Activated CD8-positive, alpha-beta memory T cell treated with anti-CD3 and anti-CD28 coated beads, Interleukin-2, amount 50 U/mL, for 4 hours (primary cell): ENCODE measurements at regions not wholly inside any gene's neighbourhood (a gene's known extent, or its start where the extent isn't known, plus 50 kb on each side); places are given as distances from the start of the nearest gene placed in this dataset.

ENCODE experiments used
- DNase-seq: peaks from one replicate; pipeline ENCODE4 v3.0.0-alpha.2; 2020

DNA sequence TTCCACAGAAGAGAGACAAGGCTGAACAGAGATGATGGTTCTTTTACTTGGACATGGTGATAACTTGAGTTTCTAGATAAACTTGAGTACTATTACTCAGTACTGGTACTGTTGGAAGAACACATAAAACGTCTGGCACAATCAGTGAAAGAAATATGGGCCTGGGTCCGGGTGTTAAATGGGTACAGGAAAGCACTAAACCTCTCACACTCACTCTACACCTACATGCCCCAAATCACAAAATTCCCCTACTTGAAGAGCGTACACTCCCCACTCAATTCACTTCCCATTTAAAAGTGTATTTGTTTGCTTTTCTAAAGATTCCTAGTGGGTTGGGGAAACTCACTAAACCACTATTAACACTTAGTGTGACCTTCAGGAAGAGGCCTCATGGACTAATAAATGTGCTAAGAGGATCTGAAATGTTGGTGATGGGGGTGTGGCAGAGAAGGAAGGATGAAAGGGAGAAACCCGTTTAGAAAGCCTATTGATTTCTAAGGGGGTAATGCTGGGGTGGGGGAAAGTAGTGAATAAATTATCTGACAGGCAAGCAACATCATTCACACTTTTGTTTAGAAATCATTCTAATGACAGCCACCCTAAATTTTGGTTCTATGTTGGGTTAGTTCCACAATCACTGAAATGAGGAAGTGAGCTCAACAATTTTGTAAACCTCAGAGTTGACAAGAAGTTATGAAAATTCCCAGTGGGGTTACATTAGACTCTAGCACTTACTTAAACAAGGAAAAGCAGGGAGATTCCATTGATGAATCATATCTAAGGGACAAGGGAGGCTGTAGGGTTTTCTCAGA, 222.6 kb upstream of the MARCKS start:
- no peak for DNase-seq

DNA sequence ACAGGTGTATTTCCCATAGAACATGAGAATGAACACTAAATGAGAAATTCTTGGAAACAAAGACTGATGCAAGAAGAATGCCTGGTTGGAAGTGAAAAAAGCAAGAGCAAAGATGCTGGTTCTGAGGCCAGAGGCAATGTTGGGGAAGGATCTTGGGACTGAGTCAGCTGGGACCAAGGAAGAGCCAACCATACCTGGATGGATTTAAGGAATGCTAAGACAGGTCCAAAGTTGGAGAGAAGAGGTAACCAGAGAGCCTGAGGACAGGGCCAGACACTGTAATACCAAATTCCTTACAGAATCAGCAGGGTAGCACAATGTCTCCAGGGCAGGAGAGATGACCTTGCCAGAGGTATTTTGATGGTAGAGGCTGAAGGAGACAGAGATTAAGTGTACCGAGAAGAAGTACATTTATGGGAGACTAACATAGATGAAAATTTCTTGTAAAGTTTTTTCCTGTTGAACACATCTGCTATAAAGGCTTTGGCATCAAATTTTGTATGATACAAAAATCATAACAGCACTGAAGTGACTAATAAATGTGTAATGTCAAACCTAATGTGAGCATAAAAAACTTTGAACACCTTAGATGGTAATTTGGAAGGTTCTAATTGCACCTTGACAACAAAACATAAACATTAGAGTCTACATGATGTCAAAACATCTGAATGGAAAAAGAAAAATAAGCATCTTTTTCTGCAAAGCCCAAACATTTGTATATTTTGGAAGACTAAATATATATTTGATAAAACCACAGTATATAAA, 221.7 kb upstream of the MARCKS start:
- DNase-seq, result no peak

DNA sequence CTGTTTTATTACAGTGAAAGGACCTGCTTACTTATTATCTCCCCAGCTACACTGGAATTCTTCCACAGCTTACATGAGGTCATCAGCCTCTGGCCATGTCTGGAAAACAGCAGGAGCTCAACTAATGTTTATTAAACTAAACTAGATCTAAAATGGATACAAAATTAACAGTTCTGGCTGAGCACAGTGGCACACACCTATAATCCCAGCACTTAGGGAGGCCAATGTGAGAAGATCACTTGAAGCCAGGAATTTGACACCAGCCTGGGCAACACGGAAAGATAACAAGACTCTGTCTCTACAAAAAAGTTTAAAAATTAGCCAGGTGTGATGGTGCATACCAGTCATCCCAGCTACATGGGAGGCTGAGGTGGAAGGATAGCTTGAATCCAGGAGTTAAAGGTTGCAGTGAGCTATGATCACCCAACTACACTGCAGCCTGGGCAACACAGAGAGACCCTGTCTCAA, 220.8 kb upstream of the MARCKS start:
- no peak for DNase-seq

DNA sequence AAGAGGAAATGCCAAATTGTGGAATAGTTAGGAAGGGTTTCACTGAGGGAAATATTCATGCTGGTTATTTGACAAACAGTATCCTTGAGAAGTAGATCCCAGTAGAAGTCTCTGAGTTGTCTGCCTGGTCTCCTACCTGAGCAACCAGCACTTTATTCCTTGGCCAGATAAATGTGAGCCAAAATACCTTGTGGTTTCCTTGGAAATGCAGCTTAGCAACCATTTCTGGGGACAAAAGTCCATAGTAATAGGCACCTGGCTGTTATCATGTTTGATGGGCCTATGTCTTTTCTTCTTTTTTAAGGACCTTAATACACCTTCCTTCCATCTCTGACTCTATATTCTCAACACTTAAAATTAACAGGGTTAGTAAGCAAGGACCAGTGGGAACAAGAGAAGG, 217.1 kb upstream of the MARCKS start:
- DNase-seq, result no peak

DNA sequence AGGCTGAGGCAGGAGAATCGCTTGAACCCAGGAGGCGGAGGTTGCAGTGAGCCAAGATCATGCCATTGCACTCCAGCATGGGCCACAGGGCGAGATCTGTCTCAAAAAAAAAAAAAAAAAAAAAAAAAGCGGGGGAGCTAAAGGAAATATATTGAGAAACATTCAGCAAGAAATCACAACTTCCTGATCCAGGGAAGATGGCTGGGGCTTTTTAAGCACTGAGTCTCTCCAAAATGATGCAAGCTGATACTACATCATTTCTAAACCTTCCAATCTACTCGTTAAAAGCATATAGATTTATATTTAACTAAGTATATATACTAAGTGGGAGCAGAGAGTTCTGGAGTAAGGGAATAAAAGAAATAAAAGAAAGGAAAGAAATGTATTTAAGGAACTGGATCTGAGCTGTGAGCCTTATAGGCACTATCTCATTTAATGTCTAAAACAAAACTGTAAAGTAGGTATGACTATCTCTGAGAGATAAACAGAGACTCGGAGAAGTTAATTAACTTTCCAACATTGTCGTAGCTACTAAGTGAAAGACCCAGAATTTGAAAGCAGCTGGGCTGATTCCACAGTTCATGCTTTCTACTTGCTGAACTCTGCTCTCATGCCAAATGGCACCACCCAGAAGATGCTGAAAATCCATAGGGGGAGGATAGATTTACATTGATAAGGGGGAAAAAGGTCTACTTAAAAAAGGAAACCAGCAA, 215.0 kb upstream of the MARCKS start:
- no peak for DNase-seq

DNA sequence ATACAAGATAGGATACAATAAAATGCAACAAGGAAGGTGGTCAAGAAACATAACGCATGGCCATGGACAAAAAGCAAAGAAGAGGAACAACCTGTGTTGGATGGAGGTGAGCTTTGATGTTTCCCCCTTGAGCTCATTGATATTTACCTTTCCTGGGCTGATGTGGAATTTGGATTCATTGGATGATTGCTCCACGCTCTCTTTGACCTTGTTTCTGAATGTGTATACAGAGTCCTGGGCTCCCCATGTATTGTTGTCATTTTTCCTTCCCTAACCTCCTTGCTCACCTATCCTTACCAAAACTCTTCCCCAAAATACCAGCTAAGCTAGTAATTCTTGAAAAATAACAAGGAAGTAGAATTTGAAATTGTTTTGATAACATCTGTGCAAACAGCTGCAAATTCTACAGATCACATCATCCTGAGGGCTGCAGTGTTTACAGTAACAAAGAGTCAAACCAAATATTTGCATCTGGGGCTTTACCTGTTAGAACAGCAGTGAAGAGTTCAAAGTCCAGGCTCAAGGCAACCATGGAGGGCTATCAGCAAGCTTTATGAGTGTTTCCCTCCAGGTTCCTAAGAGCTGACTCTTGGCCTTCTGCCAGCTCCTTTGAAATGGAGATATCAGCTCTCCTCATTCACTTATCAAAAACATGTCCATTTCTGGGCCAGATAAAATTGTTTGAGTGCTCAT, 214.3 kb upstream of the MARCKS start:
- DNase-seq, result no peak

DNA sequence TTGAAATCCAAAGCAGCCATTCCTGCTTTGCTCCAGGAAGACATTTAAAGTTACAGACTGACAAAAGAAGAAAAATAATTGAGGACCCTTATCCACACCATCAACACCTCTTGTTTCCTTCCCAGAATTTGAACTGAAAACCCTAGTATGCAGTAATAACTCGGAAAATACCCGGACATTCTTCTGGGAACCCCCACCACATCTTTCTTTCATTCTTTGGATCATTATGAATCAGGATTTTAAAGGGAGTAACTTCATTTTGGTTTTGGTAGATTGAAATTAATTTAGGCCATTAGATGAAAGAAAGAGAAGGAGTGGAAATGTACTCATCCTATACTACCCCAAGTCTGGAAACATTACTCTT, 213.8 kb upstream of the MARCKS start:
- DNase-seq, result no peak

DNA sequence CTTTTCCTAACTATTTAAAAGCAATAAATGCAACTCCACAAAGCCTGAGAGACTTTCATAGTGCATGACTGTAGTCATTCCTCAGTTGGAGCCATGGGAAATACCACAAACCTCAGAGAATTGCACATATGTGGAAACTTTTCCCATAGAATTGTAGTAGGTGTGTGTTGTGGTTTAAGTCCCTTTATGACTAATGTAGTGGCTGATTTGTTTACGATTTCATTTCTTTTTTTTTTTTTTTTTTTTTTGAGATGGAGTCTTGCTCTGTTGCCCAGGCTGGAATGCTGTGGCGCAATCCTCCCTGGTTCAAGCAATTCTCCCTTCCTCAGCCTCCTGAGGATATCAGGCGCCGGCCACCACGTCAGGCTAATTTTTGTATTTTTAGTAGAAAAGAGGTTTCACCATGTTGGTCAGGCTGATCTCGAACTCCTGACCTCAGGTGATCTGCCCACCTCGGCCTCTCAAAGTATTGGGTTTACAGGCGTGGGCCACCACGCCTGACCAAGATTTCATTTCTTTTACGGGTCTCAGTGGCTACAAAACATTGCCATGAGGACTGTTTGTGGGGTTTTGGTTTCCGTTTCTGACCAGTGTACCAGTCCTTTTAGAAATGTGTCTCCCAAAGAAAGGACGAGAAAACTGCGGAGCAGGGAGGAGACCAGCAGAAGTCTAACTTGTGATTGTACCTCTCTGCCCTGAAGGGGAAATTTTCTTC, 212.1 kb upstream of the MARCKS start:
- no peak for DNase-seq

DNA sequence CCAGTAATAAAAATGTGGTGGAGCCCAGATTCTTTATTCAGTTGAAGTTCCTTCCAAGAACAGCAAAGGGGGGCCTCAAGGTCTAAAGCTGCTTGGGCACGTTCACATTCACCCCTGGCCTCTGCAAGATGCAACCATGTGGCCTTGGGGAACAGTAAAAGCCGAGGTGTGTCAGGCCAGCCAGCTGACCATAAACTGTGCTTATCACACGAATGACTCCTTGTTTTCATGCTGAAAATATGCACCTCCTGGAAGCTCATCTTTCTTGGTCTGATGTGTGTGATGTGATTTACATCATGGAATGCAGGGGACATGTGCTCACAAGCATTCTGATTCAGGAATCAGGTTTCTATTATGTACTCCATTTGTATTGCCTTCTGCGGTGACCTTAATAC, 211.6 kb upstream of the MARCKS start:
- DNase-seq, result no peak

DNA sequence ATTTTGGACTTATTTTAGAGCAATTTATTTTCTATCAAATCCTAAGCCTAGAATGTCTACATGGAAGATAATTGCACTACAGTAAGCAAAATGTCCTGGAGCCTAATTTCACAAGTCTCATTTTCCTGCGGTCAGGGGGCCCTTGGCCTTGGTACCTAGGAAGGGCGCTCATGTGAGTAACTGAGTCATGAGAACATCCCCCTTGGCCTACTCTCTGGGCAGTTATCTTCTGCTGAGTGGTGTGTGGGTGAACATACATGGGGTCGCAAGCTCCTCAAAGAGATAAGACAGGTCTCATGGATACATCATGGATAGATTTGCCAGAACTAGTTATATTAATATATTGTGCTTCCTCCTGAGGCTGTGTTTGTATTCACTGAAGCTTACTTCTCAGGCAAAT, 211.2 kb upstream of the MARCKS start:
- no peak for DNase-seq

DNA sequence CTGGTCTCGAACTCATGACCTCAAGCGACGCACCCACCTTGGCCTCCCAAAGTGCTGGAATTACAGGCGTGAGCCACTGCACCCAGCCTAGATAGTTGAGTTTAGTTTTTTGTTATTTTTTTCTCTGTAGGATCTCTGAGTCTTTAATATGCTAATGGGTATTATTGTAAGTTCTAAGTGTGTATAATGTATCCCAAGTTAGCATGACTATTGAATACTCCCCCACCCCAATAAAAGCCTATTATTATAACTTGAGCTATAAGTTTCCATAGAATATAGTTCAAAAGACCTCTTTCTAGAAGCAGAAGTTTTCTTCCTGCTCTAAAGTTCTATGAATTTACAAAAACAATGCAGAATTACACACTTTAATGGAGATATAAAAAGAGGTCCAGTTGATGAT, 210.4 kb upstream of the MARCKS start:
- DNase-seq, result no peak

DNA sequence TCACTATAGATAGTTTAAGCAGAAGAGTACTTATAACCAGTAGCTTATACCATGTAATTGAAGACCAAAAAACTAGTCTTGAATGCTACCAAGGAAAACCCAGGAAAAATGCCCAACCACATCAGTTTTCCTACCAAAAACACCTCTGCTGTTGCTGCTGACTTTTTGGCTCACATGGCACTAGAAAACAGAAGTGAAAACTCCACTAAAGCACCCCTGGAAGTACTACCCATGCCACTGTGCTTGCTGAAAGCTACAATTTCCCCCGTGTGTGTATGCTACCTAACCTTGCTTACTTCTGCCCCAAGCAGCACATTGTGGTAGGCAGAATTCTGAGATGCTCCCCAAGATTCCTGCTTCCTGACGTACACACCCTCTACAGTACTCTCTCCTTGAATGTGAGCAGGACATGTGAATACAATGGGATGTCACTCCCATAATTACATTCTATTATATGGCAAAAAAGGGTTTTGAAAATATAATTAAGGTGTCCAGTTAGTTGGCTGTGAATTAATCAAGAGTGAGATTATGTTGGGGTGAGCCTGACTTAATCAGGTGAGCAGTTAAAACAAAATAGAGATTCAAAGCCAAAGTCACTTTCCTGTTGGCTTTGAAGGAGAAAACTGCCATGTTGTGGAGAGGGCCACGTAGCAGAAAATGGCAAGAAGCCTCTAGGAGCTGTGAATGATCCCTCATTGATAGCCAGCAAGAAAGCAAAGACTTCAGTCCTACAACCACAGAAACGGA, 209.8 kb upstream of the MARCKS start:
- no peak for DNase-seq

DNA sequence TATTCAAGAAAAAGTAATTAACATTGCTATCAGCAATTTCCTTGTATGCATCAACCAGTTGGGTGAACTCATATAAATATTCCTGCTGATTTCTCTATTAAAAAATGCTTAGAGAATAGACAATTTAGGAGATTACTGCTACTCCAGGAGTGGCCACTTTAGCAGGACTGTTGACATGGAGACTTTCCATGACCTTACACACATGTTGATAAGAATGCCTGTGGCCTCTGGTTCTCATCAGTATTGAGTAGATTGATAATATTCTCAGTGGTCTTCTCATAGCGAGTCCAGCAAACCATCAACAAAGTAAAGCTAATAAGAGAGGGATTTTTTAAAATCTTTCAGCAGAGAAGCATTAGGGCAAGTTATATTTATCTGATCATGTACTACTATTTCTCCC, 208.4 kb upstream of the MARCKS start:
- DNase-seq, result no peak

DNA sequence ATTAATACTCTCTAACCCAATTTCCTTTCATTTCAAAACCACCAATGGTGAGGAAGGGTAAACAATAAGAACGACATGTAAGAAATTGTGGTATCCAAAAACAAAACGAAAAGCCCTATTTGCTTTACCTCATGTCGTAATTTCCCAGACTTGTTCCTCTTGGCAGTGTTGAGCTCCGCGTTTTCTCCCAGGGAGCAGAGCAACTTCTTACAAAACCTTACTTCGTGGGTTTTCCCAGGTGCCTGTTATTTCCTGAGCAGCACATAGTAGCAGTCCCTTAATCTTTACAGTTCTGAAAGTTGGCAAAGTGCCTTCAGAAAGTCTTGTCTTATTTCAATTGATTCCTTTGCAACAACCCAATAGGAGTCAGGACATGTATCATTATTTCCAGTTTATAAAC, 207.9 kb upstream of the MARCKS start:
- no peak for DNase-seq

DNA sequence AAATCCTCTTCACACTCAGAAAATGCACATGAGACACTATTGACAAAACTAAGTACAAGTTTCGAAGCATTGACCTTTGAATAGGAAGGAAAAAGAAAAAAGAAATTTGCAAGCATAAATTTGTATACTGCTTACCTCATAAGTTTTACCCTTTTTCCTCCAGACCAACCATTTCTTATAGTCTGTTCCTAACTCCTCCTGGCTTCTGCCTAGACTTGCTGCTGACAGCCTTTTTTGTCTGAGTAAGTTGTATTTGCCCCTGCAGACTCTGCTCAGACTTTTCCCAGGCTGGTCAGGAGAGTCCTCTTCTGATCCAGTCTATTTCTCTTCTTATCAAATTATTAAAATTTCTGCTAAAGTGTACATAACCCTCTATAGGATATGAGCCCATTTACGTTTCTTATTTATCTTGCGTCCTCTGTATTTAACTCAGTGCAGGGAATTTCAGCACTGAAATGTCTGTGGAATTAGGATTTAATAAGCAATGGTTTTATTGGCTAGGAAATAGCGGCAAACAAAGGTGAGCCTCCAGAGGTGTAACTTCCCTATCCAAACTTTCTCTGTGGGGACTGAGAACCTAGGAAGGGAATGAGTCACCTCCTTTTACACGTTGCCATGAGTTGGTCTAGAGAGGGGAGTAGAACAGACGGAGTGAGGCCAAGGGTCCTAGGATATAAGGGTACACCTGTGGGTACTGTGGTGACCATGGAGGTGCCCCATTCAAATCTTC, 207.1 kb upstream of the MARCKS start:
- no peak for DNase-seq

DNA sequence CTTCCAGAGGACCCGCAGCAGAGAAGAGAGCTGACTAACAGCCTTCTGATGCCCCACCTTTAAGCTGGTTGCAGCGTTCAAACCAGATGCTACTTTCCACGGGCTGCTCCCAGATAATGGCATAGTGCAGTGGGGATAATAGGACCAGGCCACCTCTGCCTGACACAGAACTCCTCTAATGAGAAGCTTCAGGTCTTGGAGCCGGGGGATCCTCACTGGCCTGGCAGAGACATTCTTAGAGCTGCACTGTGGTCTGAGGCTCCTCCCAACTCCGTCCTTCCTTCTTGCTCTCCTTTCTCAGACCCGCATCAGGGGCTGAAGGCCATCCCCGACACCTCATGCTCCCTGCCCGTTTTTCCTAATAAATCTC, 206.6 kb upstream of the MARCKS start:
- no peak for DNase-seq

DNA sequence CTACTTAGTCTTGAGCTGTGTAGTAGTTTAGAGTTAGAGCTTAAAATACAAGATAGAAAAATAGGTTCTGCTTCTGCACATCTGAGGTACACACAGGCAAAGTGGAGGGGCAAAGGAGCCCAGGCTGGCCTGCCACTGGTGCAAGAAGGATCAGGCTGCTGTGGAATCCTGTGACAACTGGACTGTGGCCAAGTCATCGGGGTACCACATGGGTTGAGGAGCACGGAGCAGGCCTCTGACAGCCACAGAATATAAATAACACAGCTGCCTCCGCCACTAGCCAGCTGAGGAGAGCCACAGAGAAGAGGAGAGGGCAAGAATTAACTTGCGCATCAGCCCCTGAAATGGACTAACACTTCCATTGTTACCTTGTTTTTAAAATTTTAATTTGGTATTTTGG, 206.0 kb upstream of the MARCKS start:
- no peak for DNase-seq

DNA sequence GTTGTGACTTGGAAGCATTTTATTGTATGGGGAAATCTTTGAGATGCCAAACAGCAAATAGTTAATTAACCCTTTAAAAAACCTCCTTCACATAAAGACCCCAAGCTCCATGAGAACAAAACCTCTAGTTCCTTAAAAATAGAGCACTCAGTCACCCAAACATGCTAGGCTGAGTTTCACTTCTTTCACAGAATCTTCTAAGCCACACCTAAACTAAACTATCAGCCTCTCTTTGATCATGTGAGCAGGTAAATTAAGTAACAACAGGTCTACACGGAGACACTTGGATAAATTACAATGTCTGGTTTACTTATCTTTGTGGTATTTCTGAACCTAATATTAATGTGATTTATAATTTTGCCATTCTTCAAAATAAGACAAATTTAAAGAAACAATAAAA, 205.2 kb upstream of the MARCKS start:
- no peak for DNase-seq

DNA sequence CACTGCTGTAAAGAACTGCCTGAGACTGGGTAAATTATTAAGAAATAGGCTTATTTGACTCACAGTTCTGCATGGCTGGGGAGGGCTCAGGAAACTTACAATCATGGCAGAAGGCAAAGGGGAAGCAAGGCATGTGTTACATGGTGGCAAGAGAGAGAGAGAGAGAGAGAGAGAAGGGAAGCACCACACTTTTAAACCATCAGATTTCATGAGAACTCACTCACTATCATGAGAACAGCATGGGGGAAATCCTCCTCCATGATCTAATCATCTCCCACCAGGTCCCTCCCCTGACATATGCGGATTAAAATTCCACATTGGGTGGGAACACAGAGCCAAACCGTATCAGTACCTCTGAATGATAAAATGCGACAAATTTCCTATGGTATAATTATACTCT, 203.9 kb upstream of the MARCKS start:
- DNase-seq, result no peak

DNA sequence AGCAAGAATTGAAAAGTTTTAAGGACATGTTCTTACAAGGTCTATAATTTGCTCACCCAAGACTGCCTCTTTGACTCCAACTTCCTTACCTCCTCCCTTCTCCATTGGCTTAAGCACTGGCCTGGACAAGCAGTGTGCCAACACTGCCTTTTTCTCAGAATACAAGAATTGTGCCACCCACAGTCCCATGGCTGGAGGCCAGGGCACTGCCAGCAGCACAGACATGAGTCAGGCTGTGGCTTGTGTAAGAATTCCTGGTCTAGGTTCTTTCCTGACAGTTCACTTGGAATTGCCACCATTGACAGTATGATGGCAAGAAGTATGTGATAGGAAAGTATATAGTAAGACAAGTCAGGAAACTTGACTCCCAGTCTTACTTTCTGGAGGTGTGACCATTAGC, 202.7 kb upstream of the MARCKS start:
- no peak for DNase-seq

DNA sequence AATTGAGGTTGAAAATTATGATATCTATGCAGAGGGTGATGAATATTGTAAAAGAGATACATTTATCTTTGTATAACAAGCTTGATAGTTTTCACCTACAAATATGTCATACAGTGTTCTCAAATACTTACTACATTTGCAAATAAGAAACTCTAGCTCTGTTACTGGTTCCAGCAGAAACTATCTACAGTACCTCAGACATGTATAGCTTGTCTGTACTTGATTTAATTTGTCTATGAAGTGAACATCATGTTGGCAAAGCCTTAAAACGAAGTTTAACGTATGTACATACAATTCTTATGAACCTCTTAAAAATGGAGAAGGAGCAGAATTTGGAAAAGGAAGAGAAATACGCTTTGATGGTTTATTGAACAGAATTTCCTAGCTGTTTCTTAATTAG, 201.4 kb upstream of the MARCKS start:
- DNase-seq, result no peak
